Fibroblast of mammary gland (primary cell): ENCODE measurements at regions not wholly inside any gene's neighbourhood (a gene's known extent, or its start where the extent isn't known, plus 50 kb on each side); places are given as distances from the start of the nearest gene placed in this dataset.
A peak's percentile ranks its signal among the peaks of the same experiment; 100 is the strongest.
"Not testable (repeated sequence)": the region's sequence is repeated elsewhere in the genome, so short reads cannot be mapped to it uniquely, and the experiment has no call there.

ENCODE experiments used
- DNase-seq: peaks from one replicate; pipeline ENCODE4 v3.0.0-alpha.2; 2010; ENCODE audit warnings: low read depth
- H3K4me3 ChIP-seq: 2 replicates; pipeline ENCODE4 v1.5.1; 2011; ENCODE audit warnings: low read depth, mild to moderate bottlenecking, low read length, moderate library complexity; ENCODE audit not compliant: control insufficient read depth
- TF ChIP-seq, protein P1 (sequence below): conservative IDR thresholded peaks from 2 replicates; pipeline ENCODE4 v1.5.1; 2011; ENCODE audit warnings: low read depth, low read length, inconsistent platforms; ENCODE audit not compliant: control insufficient read depth, insufficient read depth

DNA sequence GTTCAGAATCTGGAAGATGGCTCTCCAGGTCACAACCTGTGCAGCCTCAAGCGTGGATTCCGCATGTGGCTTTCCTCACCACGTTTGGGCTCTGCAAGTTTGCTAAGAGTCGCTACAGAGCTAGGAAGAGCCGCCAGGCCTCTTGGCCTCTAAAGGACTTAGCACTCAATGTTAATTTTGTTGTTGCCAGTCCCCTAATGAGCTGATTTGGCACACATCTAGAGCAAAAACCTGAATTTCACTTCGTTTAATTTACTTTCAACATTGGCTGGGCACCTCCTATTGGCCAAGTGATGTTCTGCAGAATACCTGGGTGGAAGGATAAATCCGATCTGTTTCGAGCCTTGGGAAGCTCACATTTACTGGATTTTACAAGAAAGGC, 65.8 kb upstream of the UNC5A start:
- no peak overlapping the region for H3K4me3 ChIP-seq
- peak; percentile 3 for DNase-seq
- TF ChIP-seq, protein P1, sequence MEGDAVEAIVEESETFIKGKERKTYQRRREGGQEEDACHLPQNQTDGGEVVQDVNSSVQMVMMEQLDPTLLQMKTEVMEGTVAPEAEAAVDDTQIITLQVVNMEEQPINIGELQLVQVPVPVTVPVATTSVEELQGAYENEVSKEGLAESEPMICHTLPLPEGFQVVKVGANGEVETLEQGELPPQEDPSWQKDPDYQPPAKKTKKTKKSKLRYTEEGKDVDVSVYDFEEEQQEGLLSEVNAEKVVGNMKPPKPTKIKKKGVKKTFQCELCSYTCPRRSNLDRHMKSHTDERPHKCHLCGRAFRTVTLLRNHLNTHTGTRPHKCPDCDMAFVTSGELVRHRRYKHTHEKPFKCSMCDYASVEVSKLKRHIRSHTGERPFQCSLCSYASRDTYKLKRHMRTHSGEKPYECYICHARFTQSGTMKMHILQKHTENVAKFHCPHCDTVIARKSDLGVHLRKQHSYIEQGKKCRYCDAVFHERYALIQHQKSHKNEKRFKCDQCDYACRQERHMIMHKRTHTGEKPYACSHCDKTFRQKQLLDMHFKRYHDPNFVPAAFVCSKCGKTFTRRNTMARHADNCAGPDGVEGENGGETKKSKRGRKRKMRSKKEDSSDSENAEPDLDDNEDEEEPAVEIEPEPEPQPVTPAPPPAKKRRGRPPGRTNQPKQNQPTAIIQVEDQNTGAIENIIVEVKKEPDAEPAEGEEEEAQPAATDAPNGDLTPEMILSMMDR: peak; percentile 21

DNA sequence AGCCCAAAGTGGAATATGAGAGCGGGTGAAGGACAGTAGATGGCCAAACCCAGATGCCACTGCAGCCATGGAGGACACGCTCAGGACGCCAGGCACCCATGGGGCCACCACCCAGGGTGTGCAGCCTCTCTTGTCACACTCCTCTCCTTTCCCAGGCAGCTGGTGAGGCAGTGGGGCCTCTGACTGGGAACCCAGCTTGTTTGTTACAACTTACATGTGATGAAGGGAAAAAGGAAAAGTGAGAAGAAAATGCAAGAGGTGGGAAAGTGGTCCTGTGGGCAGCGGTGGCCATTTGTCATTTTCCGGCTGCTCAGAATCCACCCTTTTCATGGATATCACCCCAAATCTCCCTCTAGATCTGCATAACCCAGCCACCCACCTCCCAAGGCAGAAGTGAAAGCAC, 62.7 kb upstream of the UNC5A start:
- no peak overlapping the region for H3K4me3 ChIP-seq
- TF ChIP-seq, protein P1: no peak
- DNase-seq: no peak

DNA sequence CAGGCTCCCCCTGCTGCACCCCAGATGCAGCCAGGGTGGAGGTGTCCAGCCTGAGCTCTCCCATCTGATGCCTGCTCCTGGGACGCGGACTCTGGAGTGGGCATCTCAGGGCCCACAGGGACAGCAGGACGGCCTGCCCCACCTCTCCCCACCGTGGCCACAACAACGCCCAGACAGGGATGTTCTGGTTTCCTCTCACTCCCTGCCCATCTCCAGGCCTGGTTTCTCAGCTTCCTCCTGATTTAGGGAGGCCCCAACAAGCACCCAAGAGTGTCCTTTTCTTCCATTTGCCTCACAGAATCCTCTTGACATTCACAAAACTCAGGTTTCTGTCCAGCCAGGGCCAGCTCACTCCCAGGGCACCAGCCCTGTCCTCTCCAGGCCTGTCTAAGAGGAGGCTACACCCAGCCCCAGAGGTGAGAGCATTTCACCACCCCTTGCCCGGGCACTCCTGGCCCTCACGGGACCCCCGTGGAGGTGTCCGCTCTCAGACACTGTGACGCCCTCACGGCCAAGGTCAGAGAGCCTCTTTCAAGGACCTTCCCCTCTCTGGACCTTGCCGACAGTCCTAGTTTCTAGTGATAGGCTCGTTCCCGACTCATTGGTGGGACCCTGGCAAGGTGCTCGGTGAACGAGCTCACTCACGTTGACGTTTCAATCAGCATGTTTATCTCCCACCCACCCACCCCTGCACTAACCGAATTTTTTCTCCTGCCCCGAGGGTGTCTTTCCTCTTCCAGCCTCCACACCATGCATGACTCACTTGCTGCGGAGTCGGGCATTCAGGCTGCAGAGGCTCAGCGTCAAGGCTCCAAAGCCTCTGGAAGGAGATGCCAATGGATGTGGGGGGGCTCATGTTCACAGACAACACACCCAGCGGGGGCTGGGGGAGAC, 62.0 kb upstream of the UNC5A start:
- TF ChIP-seq, protein P1: no peak
- H3K4me3 ChIP-seq: no peak overlapping the region
- no peak for DNase-seq

DNA sequence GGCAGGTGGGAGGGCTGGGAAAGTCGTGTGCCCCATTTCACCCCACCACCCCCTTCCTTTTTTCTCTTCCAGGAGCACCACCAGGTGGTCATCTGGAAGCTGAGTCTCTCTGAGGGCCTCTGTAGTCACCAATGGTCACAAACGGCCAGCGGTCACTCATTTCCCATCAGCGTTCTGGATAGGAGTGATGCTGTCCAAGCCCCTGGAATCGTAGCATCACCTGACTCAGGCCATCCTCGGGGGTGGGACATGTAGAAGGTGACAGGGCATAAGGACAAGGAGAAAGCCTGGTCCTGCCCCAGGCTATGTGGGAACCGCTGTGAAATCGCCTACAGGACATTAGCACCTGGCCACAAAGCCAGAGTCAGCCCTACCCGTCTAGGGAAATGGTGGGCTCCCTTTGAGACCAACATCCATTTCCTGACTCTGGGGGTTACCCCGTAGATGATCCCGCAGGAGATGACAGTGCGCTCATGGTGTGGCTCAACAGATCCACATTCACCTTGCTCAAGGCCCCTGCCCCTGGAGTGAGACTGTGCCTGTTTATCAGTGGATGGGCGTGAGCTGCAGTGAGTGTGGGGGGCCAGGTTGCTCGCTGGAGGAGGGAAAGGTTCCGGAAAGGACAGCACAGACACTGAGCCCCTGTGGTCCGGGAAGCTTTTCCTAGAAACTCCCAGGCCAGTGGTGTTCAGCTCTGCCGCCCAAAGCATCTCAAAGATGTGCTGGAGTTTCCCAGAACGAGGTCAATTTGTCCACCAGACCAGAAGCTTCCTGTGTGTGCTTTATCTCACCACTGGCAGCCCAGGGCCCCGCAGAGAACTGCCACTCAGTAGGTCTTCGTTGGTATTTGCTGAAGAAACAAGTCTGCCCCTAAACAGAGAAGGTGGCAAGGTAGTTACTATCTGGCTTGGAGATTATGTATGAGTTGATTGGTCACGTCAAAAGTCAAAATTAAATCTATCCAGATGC, 61.1 kb upstream of the UNC5A start:
- TF ChIP-seq, protein P1: no peak
- DNase-seq: no peak
- H3K4me3 ChIP-seq: no peak overlapping the region

- TF ChIP-seq, protein P1: no peak
- DNase-seq: no peak
- no peak overlapping the region for H3K4me3 ChIP-seq
Measured at GRCh38 chr5:176750144-176750543, 60.2 kb upstream of the UNC5A start.

DNA sequence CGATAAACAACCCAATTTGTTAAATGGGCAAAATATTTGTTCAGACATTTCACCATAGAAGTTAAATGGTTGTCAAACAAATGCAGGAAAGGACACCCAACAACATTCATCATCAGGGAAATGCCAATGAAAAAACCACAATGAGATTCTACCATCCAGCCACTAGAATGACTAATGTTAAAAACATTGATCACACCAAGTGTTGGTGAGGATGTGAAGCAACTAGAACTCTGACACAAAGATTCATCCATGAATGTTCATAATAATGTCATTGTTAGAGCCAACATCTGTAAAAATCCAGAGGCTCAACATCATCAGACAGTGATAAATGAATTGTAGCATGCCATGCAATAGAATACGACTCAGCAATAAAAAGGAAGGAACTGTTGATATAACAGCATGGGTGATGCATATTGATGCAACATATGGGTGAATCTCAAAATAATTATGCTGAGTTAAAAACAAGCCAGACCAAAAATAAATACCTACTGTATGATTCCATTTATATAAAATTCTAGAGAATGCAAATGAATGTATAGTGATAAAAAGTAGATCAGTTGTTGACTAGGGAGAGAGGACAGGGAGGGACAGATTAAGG, 55.9 kb upstream of the UNC5A start:
- TF ChIP-seq, protein P1: no peak
- DNase-seq: peak; percentile 23
- H3K4me3 ChIP-seq: no peak overlapping the region

DNA sequence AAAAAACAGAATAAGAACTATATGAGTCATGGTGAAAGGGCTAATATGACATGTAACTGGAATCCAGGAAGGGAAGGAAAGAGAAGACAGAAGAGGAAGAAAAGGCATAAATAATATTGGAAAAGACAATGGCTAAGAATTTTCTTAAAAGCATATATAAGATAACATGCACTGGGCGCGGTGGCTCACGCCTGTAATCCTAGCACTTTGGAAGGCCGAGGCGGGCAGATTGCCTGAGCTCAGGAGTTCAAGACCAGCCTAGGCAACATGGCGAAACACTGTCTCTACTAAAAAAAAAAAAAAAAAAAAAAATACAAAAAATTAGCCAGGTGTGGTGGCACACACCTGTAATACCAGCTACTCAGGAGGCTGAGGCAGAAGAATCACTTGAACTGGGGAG, 54.8 kb upstream of the UNC5A start:
- DNase-seq, H3K4me3 ChIP-seq: not testable (repeated sequence)

- not testable (repeated sequence) for DNase-seq, H3K4me3 ChIP-seq
Measured at GRCh38 chr5:176757569-176757968, 52.8 kb upstream of the UNC5A start.
